RWPE2 (cell line): ENCODE measurements at regions not wholly inside any gene's neighbourhood (a gene's known extent, or its start where the extent isn't known, plus 50 kb on each side); places are given as distances from the start of the nearest gene placed in this dataset.

Experiments
- ATAC-seq: fragments of 200-7000 bp; cut with Tn5 transposase; 3 replicates; pipeline ENCODE4 v1.9.1; 2021; ENCODE audit warnings: low read depth
- DNase-seq: peaks from one replicate; pipeline ENCODE4 v3.0.0-alpha.2; 2020; ENCODE audit warnings: low spot score
- H3K27ac ChIP-seq: fragments of 450-650 bp; 2 replicates; pipeline ENCODE4 v1.5.1; 2017; ENCODE audit warnings: mild to moderate bottlenecking; ENCODE audit not compliant: poor library complexity, severe bottlenecking
- H3K27me3 ChIP-seq: fragments of 250-450 bp; sonication (Bioruptor Pico); 2 replicates; pipeline ENCODE4 v1.5.1; 2021; ENCODE audit warnings: mild to moderate bottlenecking, moderate library complexity; ENCODE audit not compliant: insufficient read depth, poor library complexity, severe bottlenecking
- H3K36me3 ChIP-seq: fragments of 250-450 bp; sonication (Bioruptor Pico); 2 replicates; pipeline ENCODE4 v1.5.1; 2020; ENCODE audit warnings: low read depth, mild to moderate bottlenecking, moderate library complexity
- H3K4me1 ChIP-seq: fragments of 250-450 bp; sonication (Bioruptor Pico); 2 replicates; pipeline ENCODE4 v1.5.1; 2021; ENCODE audit warnings: mild to moderate bottlenecking, moderate library complexity; ENCODE audit not compliant: insufficient read depth, poor library complexity, severe bottlenecking
- H3K4me3 ChIP-seq: fragments of 250-450 bp; sonication (Bioruptor Pico); 2 replicates; pipeline ENCODE4 v1.5.1; 2021; ENCODE audit warnings: mild to moderate bottlenecking, moderate library complexity; ENCODE audit not compliant: severe bottlenecking
- H3K9me3 ChIP-seq: fragments of 250-450 bp; sonication (Bioruptor Pico); 2 replicates; pipeline ENCODE4 v1.5.1; 2021; ENCODE audit warnings: mild to moderate bottlenecking, moderate library complexity; ENCODE audit not compliant: severe bottlenecking
- CTCF ChIP-seq: fragments of 450-650 bp; IDR thresholded peaks from one replicate; pipeline ENCODE4 v1.5.1; 2017; ENCODE audit warnings: mild to moderate bottlenecking, moderate library complexity; ENCODE audit not compliant: poor library complexity, severe bottlenecking

- no peak overlapping the region for H3K27ac ChIP-seq
- DNase-seq (no peak), ATAC-seq (peak; percentile 70)
- H3K4me1 ChIP-seq, result peaks cover 7% of the 10 kb centered on the region
- no peak for TF ChIP-seq CTCF
- H3K9me3 ChIP-seq, result no peaks in the 10 kb centered on the region
- H3K36me3 ChIP-seq, result no peaks in the 10 kb centered on the region
- no peak overlapping the region for H3K4me3 ChIP-seq
- no peaks in the 10 kb centered on the region for H3K27me3 ChIP-seq
Observed at GRCh38 chr9:76557674-76558225, 98.8 kb downstream of the GCNT1 start.

GRCh38 chr9:76558465-76558864 is 99.5 kb downstream of the GCNT1 start:
- Histone ChIP-seq H3K4me3 (no peak overlapping the region), H3K27ac (no peak overlapping the region), H3K4me1 (peaks cover 7% of the 10 kb centered on the region), H3K27me3 (no peaks in the 10 kb centered on the region), H3K36me3 (no peaks in the 10 kb centered on the region), H3K9me3 (no peaks in the 10 kb centered on the region)
- DNase-seq, result no peak
- TF ChIP-seq CTCF, result no peak
- no peak for ATAC-seq

GRCh38 chr9:76559286-76559685 is 100.3 kb downstream of the GCNT1 start:
- no peak for ATAC-seq
- H3K27ac ChIP-seq, result no peak overlapping the region
- DNase-seq, result no peak
- H3K36me3 ChIP-seq, result no peaks in the 10 kb centered on the region
- H3K27me3 ChIP-seq, result no peaks in the 10 kb centered on the region
- TF ChIP-seq CTCF, result no peak
- H3K4me1 ChIP-seq, result peaks cover 7% of the 10 kb centered on the region
- no peak overlapping the region for H3K4me3 ChIP-seq
- no peaks in the 10 kb centered on the region for H3K9me3 ChIP-seq

- H3K27me3 ChIP-seq, result no peaks in the 10 kb centered on the region
- peaks cover 7% of the 10 kb centered on the region for H3K4me1 ChIP-seq
- no peaks in the 10 kb centered on the region for H3K36me3 ChIP-seq
Observed at GRCh38 chr9:76560481-76560922, 101.5 kb downstream of the GCNT1 start.

More at GRCh38 chr9:76560481-76560922, 101.5 kb downstream of the GCNT1 start:
- Histone ChIP-seq H3K4me3 (no peak overlapping the region), H3K27ac (no peak overlapping the region), H3K9me3 (no peaks in the 10 kb centered on the region)
- DNase-seq (no peak), ATAC-seq (no peak)
- TF ChIP-seq CTCF, result no peak
